SU-DHL-6 (cell line): ENCODE measurements at regions not wholly inside any gene's neighbourhood (a gene's known extent, or its start where the extent isn't known, plus 50 kb on each side); places are given as distances from the start of the nearest gene placed in this dataset.

ENCODE experiments used
- EZH2phosphoT487 ChIP-seq: fragments of 200-600 bp; sonication (generic), shearing (Covaris generic); conservative IDR thresholded peaks from 2 replicates; pipeline ENCODE4 v1.6.1; 2018; ENCODE audit warnings: mild to moderate bottlenecking, antibody characterized with exemption, low read length, moderate library complexity, mixed read lengths
- TF ChIP-seq, protein P1 (sequence below): fragments of 200-600 bp; sonication (generic); IDR thresholded peaks from one replicate; pipeline ENCODE4 v1.5.1; 2017; ENCODE audit warnings: antibody characterized with exemption, mild to moderate bottlenecking, low read length, moderate library complexity; ENCODE audit not compliant: insufficient read depth, poor library complexity, severe bottlenecking

DNA sequence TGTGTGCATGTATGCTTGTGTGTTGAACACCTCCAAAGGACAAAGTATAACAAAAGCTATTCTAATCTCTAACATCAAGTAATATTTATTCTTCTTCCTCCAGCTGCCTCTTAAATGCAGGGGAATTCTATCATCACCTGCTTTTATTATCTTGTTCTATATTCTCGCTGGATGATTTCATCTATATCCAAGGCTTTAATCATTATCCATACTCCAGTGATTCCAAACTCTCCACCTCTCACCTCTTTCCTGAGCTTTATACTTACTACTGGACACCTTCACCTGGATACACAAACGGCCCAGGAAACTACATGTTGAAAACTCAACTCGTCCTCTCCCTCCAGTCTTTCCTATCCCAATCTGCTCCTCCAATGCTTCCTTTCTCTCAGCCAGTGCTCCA, 418.6 kb downstream of the KLF5 start:
- TF ChIP-seq, protein P1, sequence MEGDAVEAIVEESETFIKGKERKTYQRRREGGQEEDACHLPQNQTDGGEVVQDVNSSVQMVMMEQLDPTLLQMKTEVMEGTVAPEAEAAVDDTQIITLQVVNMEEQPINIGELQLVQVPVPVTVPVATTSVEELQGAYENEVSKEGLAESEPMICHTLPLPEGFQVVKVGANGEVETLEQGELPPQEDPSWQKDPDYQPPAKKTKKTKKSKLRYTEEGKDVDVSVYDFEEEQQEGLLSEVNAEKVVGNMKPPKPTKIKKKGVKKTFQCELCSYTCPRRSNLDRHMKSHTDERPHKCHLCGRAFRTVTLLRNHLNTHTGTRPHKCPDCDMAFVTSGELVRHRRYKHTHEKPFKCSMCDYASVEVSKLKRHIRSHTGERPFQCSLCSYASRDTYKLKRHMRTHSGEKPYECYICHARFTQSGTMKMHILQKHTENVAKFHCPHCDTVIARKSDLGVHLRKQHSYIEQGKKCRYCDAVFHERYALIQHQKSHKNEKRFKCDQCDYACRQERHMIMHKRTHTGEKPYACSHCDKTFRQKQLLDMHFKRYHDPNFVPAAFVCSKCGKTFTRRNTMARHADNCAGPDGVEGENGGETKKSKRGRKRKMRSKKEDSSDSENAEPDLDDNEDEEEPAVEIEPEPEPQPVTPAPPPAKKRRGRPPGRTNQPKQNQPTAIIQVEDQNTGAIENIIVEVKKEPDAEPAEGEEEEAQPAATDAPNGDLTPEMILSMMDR = no peak
- TF ChIP-seq EZH2phosphoT487 = no peak
